NB4 (cell line): ENCODE measurements at regions not wholly inside any gene's neighbourhood (a gene's known extent, or its start where the extent isn't known, plus 50 kb on each side); places are given as distances from the start of the nearest gene placed in this dataset.

Experiments
- MAX ChIP-seq: IDR thresholded peaks from 2 replicates; pipeline ENCODE4 v1.6.1; 2011; ENCODE audit warnings: low read depth, low read length
- MYC ChIP-seq: IDR thresholded peaks from 2 replicates; pipeline ENCODE4 v1.6.1; 2011; ENCODE audit warnings: low read depth, low read length
- POLR2A ChIP-seq: IDR thresholded peaks from 2 replicates; pipeline ENCODE4 v1.6.1; 2011; ENCODE audit warnings: mild to moderate bottlenecking; ENCODE audit not compliant: insufficient read length; ENCODE audit errors: extremely low read depth
- TF ChIP-seq, protein P1 (sequence below): IDR thresholded peaks from one replicate; pipeline ENCODE4 v1.5.1; 2012; ENCODE audit warnings: low read depth, low read length

GRCh38 chr6:14977747-14978382 is 268.0 kb upstream of the JARID2 start:
- TF ChIP-seq POLR2A (no peak), MAX (no peak), MYC (no peak)
- TF ChIP-seq, protein P1, sequence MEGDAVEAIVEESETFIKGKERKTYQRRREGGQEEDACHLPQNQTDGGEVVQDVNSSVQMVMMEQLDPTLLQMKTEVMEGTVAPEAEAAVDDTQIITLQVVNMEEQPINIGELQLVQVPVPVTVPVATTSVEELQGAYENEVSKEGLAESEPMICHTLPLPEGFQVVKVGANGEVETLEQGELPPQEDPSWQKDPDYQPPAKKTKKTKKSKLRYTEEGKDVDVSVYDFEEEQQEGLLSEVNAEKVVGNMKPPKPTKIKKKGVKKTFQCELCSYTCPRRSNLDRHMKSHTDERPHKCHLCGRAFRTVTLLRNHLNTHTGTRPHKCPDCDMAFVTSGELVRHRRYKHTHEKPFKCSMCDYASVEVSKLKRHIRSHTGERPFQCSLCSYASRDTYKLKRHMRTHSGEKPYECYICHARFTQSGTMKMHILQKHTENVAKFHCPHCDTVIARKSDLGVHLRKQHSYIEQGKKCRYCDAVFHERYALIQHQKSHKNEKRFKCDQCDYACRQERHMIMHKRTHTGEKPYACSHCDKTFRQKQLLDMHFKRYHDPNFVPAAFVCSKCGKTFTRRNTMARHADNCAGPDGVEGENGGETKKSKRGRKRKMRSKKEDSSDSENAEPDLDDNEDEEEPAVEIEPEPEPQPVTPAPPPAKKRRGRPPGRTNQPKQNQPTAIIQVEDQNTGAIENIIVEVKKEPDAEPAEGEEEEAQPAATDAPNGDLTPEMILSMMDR, result no peak
